Subcutaneous abdominal adipose tissue (tissue), 5 donors: ENCODE measurements at regions not wholly inside any gene's neighbourhood (a gene's known extent, or its start where the extent isn't known, plus 50 kb on each side); places are given as distances from the start of the nearest gene placed in this dataset.
A peak's percentile ranks its signal among the peaks of the same experiment; 100 is the strongest.

Experiments used
- H3K27ac ChIP-seq: one replicate; pipeline ENCODE4 v1.7.0; 2013; ENCODE audit warnings: low read depth, mild to moderate bottlenecking, inconsistent platforms, low read length, moderate library complexity
- H3K27me3 ChIP-seq, 5 donors: one replicate each; pipeline ENCODE4 v1.7.0; 2013; ENCODE audit warnings: low read length in 5 of 5, inconsistent platforms in 1 of 5; ENCODE audit not compliant: control insufficient read depth in 5 of 5, insufficient read depth in 4 of 5
- H3K36me3 ChIP-seq, 5 donors: one replicate each; pipeline ENCODE4 v1.7.0; 2013; ENCODE audit warnings: low read length in 5 of 5; ENCODE audit not compliant: control insufficient read depth in 5 of 5, insufficient read depth in 5 of 5
- H3K4me1 ChIP-seq, 5 donors: one replicate each; pipeline ENCODE4 v1.7.0; 2013; ENCODE audit warnings: low read length in 5 of 5, mild to moderate bottlenecking in 3 of 5, moderate library complexity in 1 of 5; ENCODE audit not compliant: control insufficient read depth in 5 of 5, insufficient read depth in 5 of 5
- H3K4me3 ChIP-seq, 5 donors: one replicate each; pipeline ENCODE4 v1.7.0; 2013; ENCODE audit warnings: low read length in 5 of 5, low read depth in 1 of 5
- H3K9ac ChIP-seq, 5 donors: one replicate each; pipeline ENCODE4 v1.7.0; 2013; ENCODE audit warnings: low read length in 5 of 5, mild to moderate bottlenecking in 4 of 5, moderate library complexity in 3 of 5
- H3K9me3 ChIP-seq, 5 donors: one replicate each; pipeline ENCODE4 v1.7.0; 2013; ENCODE audit warnings: low read length in 5 of 5; ENCODE audit not compliant: control insufficient read depth in 5 of 5
- donor health status: healthy.
- donor health status: healthy.
- donor health status: healthy.
- donor health status: healthy.
- donor health status: healthy.

- H3K9me3 ChIP-seq: no peaks in the 10 kb centered on the region
- no peaks in the 10 kb centered on the region for H3K27me3 ChIP-seq
- no peak overlapping the region for H3K27ac ChIP-seq
- no peak overlapping the region for H3K9ac ChIP-seq
- H3K36me3 ChIP-seq: no peaks in the 10 kb centered on the region
- H3K4me3 ChIP-seq: no peak overlapping the region
- H3K4me1 ChIP-seq: peaks cover 0 to 13% (median 0%) of the 10 kb centered on the region in 5 donors
Observed at GRCh38 chr9:105172436-105172835, 72.0 kb upstream of the SLC44A1 start.

- Histone ChIP-seq H3K9ac (no peak overlapping the region), H3K4me1 (peaks cover 0 to 13% (median 3%) of the 10 kb centered on the region in 5 donors), H3K27ac (no peak overlapping the region), H3K9me3 (no peaks in the 10 kb centered on the region), H3K27me3 (no peaks in the 10 kb centered on the region), H3K4me3 (no peak overlapping the region), H3K36me3 (no peaks in the 10 kb centered on the region)
Observed at GRCh38 chr9:105173306-105173705, 71.1 kb upstream of the SLC44A1 start.

DNA sequence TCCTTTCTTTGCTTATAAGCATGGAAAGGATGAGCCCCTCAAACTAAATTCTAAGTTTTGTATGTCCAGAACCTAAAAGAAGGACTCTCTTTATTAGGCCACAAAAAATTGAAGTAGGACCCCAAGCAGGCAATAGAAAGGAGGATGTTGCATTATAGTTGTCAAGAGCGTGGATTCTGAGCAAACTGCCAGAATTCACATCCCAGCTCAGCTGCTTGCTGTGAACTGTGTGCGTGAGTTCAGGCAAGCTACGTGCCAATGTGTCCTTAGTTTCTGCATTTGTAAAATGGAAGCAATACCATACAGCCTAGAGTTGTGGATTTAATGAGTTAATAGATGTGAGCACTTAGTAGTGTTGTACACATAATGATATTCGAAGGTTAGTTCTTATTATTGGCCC is 70.6 kb upstream of the SLC44A1 start:
- Histone ChIP-seq H3K4me1 (peaks cover 0 to 13% (median 3%) of the 10 kb centered on the region in 5 donors), H3K4me3 (no peak overlapping the region), H3K36me3 (no peaks in the 10 kb centered on the region), H3K27me3 (no peaks in the 10 kb centered on the region), H3K9ac (no peak overlapping the region), H3K9me3 (no peaks in the 10 kb centered on the region), H3K27ac (no peak overlapping the region)

GRCh38 chr9:105176194-105176593 is 68.3 kb upstream of the SLC44A1 start:
- H3K27ac ChIP-seq: no peak overlapping the region
- no peaks in the 10 kb centered on the region for H3K36me3 ChIP-seq
- peaks cover 0 to 10% (median 3%) of the 10 kb centered on the region in 5 donors for H3K4me1 ChIP-seq
- H3K9me3 ChIP-seq: no peaks in the 10 kb centered on the region
- H3K27me3 ChIP-seq: no peaks in the 10 kb centered on the region
- no peak overlapping the region for H3K9ac ChIP-seq
- no peak overlapping the region for H3K4me3 ChIP-seq

- Histone ChIP-seq H3K27ac (no peak overlapping the region), H3K9me3 (no peaks in the 10 kb centered on the region), H3K36me3 (no peaks in the 10 kb centered on the region), H3K4me1 (peaks cover 0 to 3% (median 0%) of the 10 kb centered on the region in 5 donors), H3K27me3 (no peaks in the 10 kb centered on the region), H3K4me3 (no peak overlapping the region), H3K9ac (no peak overlapping the region)
Observed at GRCh38 chr9:105178076-105178475, 66.4 kb upstream of the SLC44A1 start.

DNA sequence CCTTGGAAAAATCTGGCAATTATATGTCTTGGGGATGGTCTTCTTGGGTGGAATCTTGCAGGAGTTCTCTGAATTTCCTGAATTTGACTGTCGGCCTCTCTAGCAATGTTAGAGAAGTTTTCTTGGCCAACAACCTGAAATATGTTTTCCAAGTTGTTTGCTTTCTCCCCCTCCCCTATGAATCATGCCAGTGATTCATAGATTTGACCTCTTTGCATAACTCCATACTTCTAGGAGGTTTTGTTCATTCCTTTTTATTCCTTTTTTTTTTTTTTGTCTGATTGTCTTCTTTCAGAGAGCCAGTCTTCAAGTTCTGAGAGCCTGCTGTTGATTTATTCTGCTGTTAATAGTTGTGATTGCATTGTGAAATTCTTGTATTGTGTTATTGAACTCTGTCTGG is 56.7 kb upstream of the SLC44A1 start:
- H3K4me3 ChIP-seq: no peak overlapping the region
- no peaks in the 10 kb centered on the region for H3K9me3 ChIP-seq
- no peak overlapping the region for H3K9ac ChIP-seq
- H3K4me1 ChIP-seq: peaks cover 3 to 15% (median 10%) of the 10 kb centered on the region in 5 donors
- H3K36me3 ChIP-seq: no peaks in the 10 kb centered on the region
- H3K27ac ChIP-seq: no peak overlapping the region
- H3K27me3 ChIP-seq: peaks cover 0 to 4% (median 0%) of the 10 kb centered on the region in 5 donors

GRCh38 chr9:105188746-105189145 is 55.7 kb upstream of the SLC44A1 start:
- H3K9ac ChIP-seq: no peak overlapping the region
- no peak overlapping the region for H3K27ac ChIP-seq

GRCh38 chr9:105191508-105192121 is 52.8 kb upstream of the SLC44A1 start:
- no peak overlapping the region for H3K9ac ChIP-seq
- H3K4me3 ChIP-seq: peak overlapping the region in 1 of 5 donors; percentile 4
- H3K9me3 ChIP-seq: no peaks in the 10 kb centered on the region
- H3K36me3 ChIP-seq: no peaks in the 10 kb centered on the region
- H3K4me1 ChIP-seq: peaks cover 3 to 20% (median 15%) of the 10 kb centered on the region in 5 donors
- H3K27me3 ChIP-seq: peaks cover 0 to 4% (median 0%) of the 10 kb centered on the region in 5 donors
- H3K27ac ChIP-seq: peak overlapping the region; percentile 24

More at GRCh38 chr9:105188746-105189145, 55.7 kb upstream of the SLC44A1 start:
- Histone ChIP-seq H3K4me3 (no peak overlapping the region), H3K27me3 (peaks cover 0 to 4% (median 0%) of the 10 kb centered on the region in 5 donors), H3K9me3 (no peaks in the 10 kb centered on the region), H3K4me1 (peaks cover 3 to 15% (median 10%) of the 10 kb centered on the region in 5 donors), H3K36me3 (no peaks in the 10 kb centered on the region)

- no peaks in the 10 kb centered on the region for H3K9me3 ChIP-seq
- peaks cover 3 to 20% (median 15%) of the 10 kb centered on the region in 5 donors for H3K4me1 ChIP-seq
Observed at GRCh38 chr9:105193560-105193959, 50.9 kb upstream of the SLC44A1 start.

GRCh38 chr9:105194234-105194633 is 50.2 kb upstream of the SLC44A1 start:
- Histone ChIP-seq H3K27ac (no peak overlapping the region), H3K4me3 (no peak overlapping the region), H3K9ac (no peak overlapping the region), H3K27me3 (no peaks in the 10 kb centered on the region), H3K36me3 (no peaks in the 10 kb centered on the region), H3K9me3 (no peaks in the 10 kb centered on the region), H3K4me1 (peaks cover 3 to 20% (median 15%) of the 10 kb centered on the region in 5 donors)

More at GRCh38 chr9:105193560-105193959, 50.9 kb upstream of the SLC44A1 start:
- Histone ChIP-seq H3K9ac (no peak overlapping the region), H3K4me3 (no peak overlapping the region), H3K27me3 (peaks cover 0 to 4% (median 0%) of the 10 kb centered on the region in 5 donors), H3K36me3 (no peaks in the 10 kb centered on the region), H3K27ac (no peak overlapping the region)
